GM12878 (cell line): ENCODE measurements at regions not wholly inside any gene's neighbourhood (a gene's known extent, or its start where the extent isn't known, plus 50 kb on each side); places are given as distances from the start of the nearest gene placed in this dataset.

Experiments
- CREB1 ChIP-seq: IDR thresholded peaks from 2 replicates; pipeline ENCODE4 v1.6.1; 2012; ENCODE audit warnings: low read depth, mild to moderate bottlenecking, inconsistent platforms
- CTCF ChIP-seq, 3 experiments: IDR thresholded peaks in 2 of 3; conservative IDR thresholded peaks in 1 of 3; 2 replicates each; pipeline ENCODE4 v1.5.1; 2011; ENCODE audit warnings: low read depth in 3 of 3, low read length in 3 of 3, mild to moderate bottlenecking in 3 of 3, control low read depth in 2 of 3, moderate library complexity in 2 of 3, inconsistent platforms in 1 of 3, mixed read lengths in 1 of 3; ENCODE audit not compliant: control insufficient read depth in 2 of 3, insufficient read depth in 1 of 3; ENCODE audit errors: extremely low read depth in 1 of 3
- MAX ChIP-seq: IDR thresholded peaks from 2 replicates; pipeline ENCODE4 v1.6.1; 2012; ENCODE audit warnings: low read depth, low read length, improper control_type of control experiment
- MTA2 ChIP-seq: fragments of 450-650 bp; IDR thresholded peaks from 2 replicates; pipeline ENCODE4 v1.6.1; 2016; ENCODE audit warnings: low read depth, mild to moderate bottlenecking, moderate library complexity
- NBN ChIP-seq: fragments of 450-650 bp; IDR thresholded peaks from 2 replicates; pipeline ENCODE4 v1.6.1; 2016
- NFXL1 ChIP-seq: fragments of 450-650 bp; IDR thresholded peaks from 2 replicates; pipeline ENCODE4 v1.6.1; 2017; ENCODE audit warnings: antibody characterized with exemption, mild to moderate bottlenecking, borderline replicate concordance
- POLR2AphosphoS5 ChIP-seq: IDR thresholded peaks from 2 replicates; pipeline ENCODE4 v1.6.1; 2011; ENCODE audit warnings: mild to moderate bottlenecking, low read length, inconsistent platforms
- TCF12 ChIP-seq: IDR thresholded peaks from 2 replicates; pipeline ENCODE4 v1.6.1; 2011; ENCODE audit warnings: low read depth, mild to moderate bottlenecking, low read length

GRCh38 chr13:52949044-52949443 is 79.6 kb upstream of the OLFM4 start:
- no peak for TF ChIP-seq MTA2
- no peak for TF ChIP-seq CTCF (IDR thresholded peaks at IDR 0.05 in 2 of 3, conservative IDR thresholded peaks at IDR 0.05 in 1 of 3; ENCODE audit: control insufficient read depth in 2 of 3, extremely low read depth in 1 of 3, insufficient read depth in 1 of 3, low read depth in 3 of 3, low read length in 3 of 3)
- TF ChIP-seq CREB1 = no peak
- no peak for TF ChIP-seq MAX
- no peak for TF ChIP-seq NFXL1
- TF ChIP-seq TCF12 = no peak
- TF ChIP-seq NBN = no peak
- no peak for TF ChIP-seq POLR2AphosphoS5
